Omental fat pad (tissue), 3 donors: ENCODE measurements at regions not wholly inside any gene's neighbourhood (a gene's known extent, or its start where the extent isn't known, plus 50 kb on each side); places are given as distances from the start of the nearest gene placed in this dataset.
"Not testable (repeated sequence)": the region's sequence is repeated elsewhere in the genome, so short reads cannot be mapped to it uniquely, and the experiment has no call there.

ENCODE experiments used
- ATAC-seq: fragments of 150-250 bp; one replicate; pipeline ENCODE4 v1.9.1; 2016; ENCODE audit warnings: mild to moderate bottlenecking, moderate library complexity; ENCODE audit not compliant: low FRiP score
- DNase-seq: peaks from one replicate; pipeline ENCODE4 v3.0.0-alpha.2; 2019; ENCODE audit warnings: low spot score
- CTCF ChIP-seq, 3 donors: fragments of 450-650 bp; IDR thresholded peaks; one replicate each; pipeline ENCODE4 v1.5.1; 2016 to 2017; ENCODE audit warnings: antibody characterized with exemption in 3 of 3, mild to moderate bottlenecking in 3 of 3, moderate library complexity in 2 of 3

- DNase-seq (no peak), ATAC-seq (no peak)
- TF ChIP-seq CTCF (IDR thresholded peaks at IDR 0.05): no peak
Measured at GRCh38 chr7:121529003-121529402, 132.9 kb upstream of the FAM3C start.

GRCh38 chr7:121526210-121526609 lies 130.1 kb upstream of the FAM3C start:
- not testable (repeated sequence) for ATAC-seq

GRCh38 chr7:121525155-121525819 lies 129.2 kb upstream of the FAM3C start:
- no peak for ATAC-seq
- TF ChIP-seq CTCF (IDR thresholded peaks at IDR 0.05): no peak
- no peak for DNase-seq

More at GRCh38 chr7:121526210-121526609, 130.1 kb upstream of the FAM3C start:
- not testable (repeated sequence) for DNase-seq

GRCh38 chr7:121521711-121522400 lies 125.7 kb upstream of the FAM3C start:
- DNase-seq (no peak), ATAC-seq (no peak)
- no peak for TF ChIP-seq CTCF (IDR thresholded peaks at IDR 0.05)

- DNase-seq: no peak
- TF ChIP-seq CTCF (IDR thresholded peaks at IDR 0.05): no peak
- ATAC-seq: no peak
Measured at GRCh38 chr7:121520911-121521310, 124.8 kb upstream of the FAM3C start.

GRCh38 chr7:121519548-121520521 lies 123.7 kb upstream of the FAM3C start:
- no peak for TF ChIP-seq CTCF (IDR thresholded peaks at IDR 0.05)
- ATAC-seq: peak; percentile 60
- DNase-seq: no peak

- no peak for ATAC-seq
- TF ChIP-seq CTCF (IDR thresholded peaks at IDR 0.05): no peak
- DNase-seq: no peak
Measured at GRCh38 chr7:121517591-121517990, 121.5 kb upstream of the FAM3C start.
